ENCODE measurements at regions not wholly inside any gene's neighbourhood (a gene's known extent, or its start where the extent isn't known, plus 50 kb on each side); places are given as distances from the start of the nearest gene placed in this dataset.

- CTCF ChIA-PET: no interaction called here
- intact Hi-C loops (cut with micrococcal nuclease; ENCODE audit: unreplicated experiment): loop anchor here (1.0 kb wide), 3 partner anchors 267 to 514 kb away; no protein-coding TSS in a partner anchor
- peak; percentile 54 to 84 for DNase-seq
Measured at GRCh38 chr6:168884646-168885086, 369.0 kb downstream of the THBS2 start.

GRCh38 chr6:168884050-168884645 lies 369.5 kb downstream of the THBS2 start:
- Histone ChIP-seq H3K36me3 (ENCODE audit: control insufficient read depth, insufficient read depth, low read length) (no peaks in the 10 kb centered on the region), H3K27me3 (replicated peaks; ENCODE audit: control insufficient read depth, insufficient read depth, low read length) (no peaks in the 10 kb centered on the region), H3K9me3 (no peaks in the 10 kb centered on the region), H3K4me3 (ENCODE audit: low read depth, low read length) (no peak overlapping the region), H3K4me1 (no peaks in the 10 kb centered on the region)
- intact Hi-C loops (cut with micrococcal nuclease; ENCODE audit: unreplicated experiment): loop anchor here (1.0 kb wide), 3 partner anchors 267 to 514 kb away; no protein-coding TSS in a partner anchor
- no peak overlapping the region for H3K27ac Mint-ChIP-seq (ENCODE audit: unreplicated experiment)
- POLR2A ChIA-PET: no interaction called here
- no peaks in the 10 kb centered on the region for H3K9me3 Mint-ChIP-seq (ENCODE audit: unreplicated experiment)
- H3K4me3 Mint-ChIP-seq (ENCODE audit: unreplicated experiment): peak overlapping the region; percentile 27
- TF ChIP-seq, protein P1, sequence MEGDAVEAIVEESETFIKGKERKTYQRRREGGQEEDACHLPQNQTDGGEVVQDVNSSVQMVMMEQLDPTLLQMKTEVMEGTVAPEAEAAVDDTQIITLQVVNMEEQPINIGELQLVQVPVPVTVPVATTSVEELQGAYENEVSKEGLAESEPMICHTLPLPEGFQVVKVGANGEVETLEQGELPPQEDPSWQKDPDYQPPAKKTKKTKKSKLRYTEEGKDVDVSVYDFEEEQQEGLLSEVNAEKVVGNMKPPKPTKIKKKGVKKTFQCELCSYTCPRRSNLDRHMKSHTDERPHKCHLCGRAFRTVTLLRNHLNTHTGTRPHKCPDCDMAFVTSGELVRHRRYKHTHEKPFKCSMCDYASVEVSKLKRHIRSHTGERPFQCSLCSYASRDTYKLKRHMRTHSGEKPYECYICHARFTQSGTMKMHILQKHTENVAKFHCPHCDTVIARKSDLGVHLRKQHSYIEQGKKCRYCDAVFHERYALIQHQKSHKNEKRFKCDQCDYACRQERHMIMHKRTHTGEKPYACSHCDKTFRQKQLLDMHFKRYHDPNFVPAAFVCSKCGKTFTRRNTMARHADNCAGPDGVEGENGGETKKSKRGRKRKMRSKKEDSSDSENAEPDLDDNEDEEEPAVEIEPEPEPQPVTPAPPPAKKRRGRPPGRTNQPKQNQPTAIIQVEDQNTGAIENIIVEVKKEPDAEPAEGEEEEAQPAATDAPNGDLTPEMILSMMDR (IDR thresholded peaks at IDR 0.05; ENCODE audit: insufficient read depth in 1 of 2, low read depth in 1 of 2, low read length in 1 of 2, severe bottlenecking in 1 of 2, unreplicated experiment in 1 of 2): no peak
- no peak for DNase-seq
- peaks cover 5% of the 10 kb centered on the region for H3K4me1 Mint-ChIP-seq (ENCODE audit: low read depth, unreplicated experiment)
- CTCF ChIA-PET: no interaction called here
- H3K27me3 Mint-ChIP-seq (ENCODE audit: insufficient read depth, unreplicated experiment): no peaks in the 10 kb centered on the region
- no TSS peak for BruUV-seq (replicated peaks)
- no peaks in the 10 kb centered on the region for H3K36me3 Mint-ChIP-seq (ENCODE audit: insufficient read depth, unreplicated experiment)

More at GRCh38 chr6:168884646-168885086, 369.0 kb downstream of the THBS2 start:
- H3K4me1 ChIP-seq: no peaks in the 10 kb centered on the region
- no peaks in the 10 kb centered on the region for H3K27me3 ChIP-seq (replicated peaks; ENCODE audit: control insufficient read depth, insufficient read depth, low read length)
- Mint-ChIP-seq H3K4me3 (ENCODE audit: unreplicated experiment) (peak overlapping the region; percentile 27), H3K36me3 (ENCODE audit: insufficient read depth, unreplicated experiment) (no peaks in the 10 kb centered on the region), H3K27me3 (ENCODE audit: insufficient read depth, unreplicated experiment) (no peaks in the 10 kb centered on the region), H3K9me3 (ENCODE audit: unreplicated experiment) (no peaks in the 10 kb centered on the region), H3K4me1 (ENCODE audit: low read depth, unreplicated experiment) (peaks cover 5% of the 10 kb centered on the region), H3K27ac (ENCODE audit: unreplicated experiment) (no peak overlapping the region)
- POLR2A ChIA-PET: no interaction called here
- no peaks in the 10 kb centered on the region for H3K9me3 ChIP-seq
- TF ChIP-seq, protein P1 (IDR thresholded peaks at IDR 0.05; ENCODE audit: insufficient read depth in 1 of 2, low read depth in 1 of 2, low read length in 1 of 2, severe bottlenecking in 1 of 2, unreplicated experiment in 1 of 2): peak; percentile 77 to 91
- no TSS peak for BruUV-seq (replicated peaks)
- no peak overlapping the region for H3K4me3 ChIP-seq (ENCODE audit: low read depth, low read length)
- no peaks in the 10 kb centered on the region for H3K36me3 ChIP-seq (ENCODE audit: control insufficient read depth, insufficient read depth, low read length)

DNA sequence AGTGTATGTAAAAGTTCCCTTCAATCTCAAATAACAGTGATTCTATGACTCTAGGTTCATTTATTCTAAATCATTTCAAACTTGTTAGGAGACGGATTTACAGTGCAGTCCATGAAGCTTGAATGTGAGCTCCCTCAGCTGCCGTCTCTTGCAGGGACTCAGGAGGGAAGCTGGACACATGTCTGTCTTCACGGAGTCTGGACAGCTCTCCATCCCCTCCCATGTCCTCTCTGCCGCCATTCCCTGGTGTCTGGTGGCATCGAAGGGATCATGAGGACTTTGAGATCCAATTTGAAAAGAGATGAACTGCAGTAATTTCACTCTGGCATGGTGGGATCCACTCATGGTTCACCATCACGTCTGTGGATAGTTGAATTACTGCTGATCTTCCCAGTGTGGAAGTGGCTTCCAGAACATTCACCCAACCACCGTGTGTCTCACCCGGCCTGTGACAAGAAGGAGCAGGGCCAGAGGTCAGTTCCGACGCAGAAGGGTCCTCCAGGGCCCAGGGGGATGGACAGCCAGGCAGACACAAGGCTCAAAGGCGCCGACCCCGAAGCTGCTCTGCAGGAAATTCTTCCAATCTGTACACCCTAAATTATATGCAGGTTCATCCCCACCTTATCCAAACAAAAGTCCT lies 370.1 kb downstream of the THBS2 start:
- Mint-ChIP-seq H3K9me3 (ENCODE audit: unreplicated experiment) (no peaks in the 10 kb centered on the region), H3K4me1 (ENCODE audit: low read depth, unreplicated experiment) (peaks cover 5% of the 10 kb centered on the region), H3K4me3 (ENCODE audit: unreplicated experiment) (peak overlapping the region; percentile 27), H3K27me3 (ENCODE audit: insufficient read depth, unreplicated experiment) (no peaks in the 10 kb centered on the region), H3K36me3 (ENCODE audit: insufficient read depth, unreplicated experiment) (no peaks in the 10 kb centered on the region), H3K27ac (ENCODE audit: unreplicated experiment) (no peak overlapping the region)
- POLR2A ChIA-PET: no interaction called here
- Histone ChIP-seq H3K9me3 (no peaks in the 10 kb centered on the region), H3K4me1 (no peaks in the 10 kb centered on the region), H3K4me3 (ENCODE audit: low read depth, low read length) (no peak overlapping the region), H3K36me3 (ENCODE audit: control insufficient read depth, insufficient read depth, low read length) (no peaks in the 10 kb centered on the region), H3K27me3 (replicated peaks; ENCODE audit: control insufficient read depth, insufficient read depth, low read length) (no peaks in the 10 kb centered on the region)
- TF ChIP-seq, protein P1 (IDR thresholded peaks at IDR 0.05; ENCODE audit: insufficient read depth in 1 of 2, low read depth in 1 of 2, low read length in 1 of 2, severe bottlenecking in 1 of 2, unreplicated experiment in 1 of 2): no peak
- CTCF ChIA-PET: no interaction called here
- no TSS peak for BruUV-seq (replicated peaks)
- DNase-seq: no peak
- intact Hi-C loops (cut with micrococcal nuclease; ENCODE audit: unreplicated experiment): loop anchor here (1.0 kb wide), 3 partner anchors 266 to 513 kb away; no protein-coding TSS in a partner anchor
